HG03571 (cell line): ENCODE measurements at regions not wholly inside any gene's neighbourhood (a gene's known extent, or its start where the extent isn't known, plus 50 kb on each side); places are given as distances from the start of the nearest gene placed in this dataset.
"Not testable (repeated sequence)": the region's sequence is repeated elsewhere in the genome, so short reads cannot be mapped to it uniquely, and the experiment has no call there.

Source experiments
- ATAC-seq: cut with Tn5 transposase; IDR thresholded peaks from one replicate; pipeline ENCODE4 v1.9.1; 2021; ENCODE audit not compliant: unreplicated experiment

GRCh38 chr5:30505014-30505886 is 688.2 kb upstream of the CDH6 start:
- no peak for ATAC-seq

- no peak for ATAC-seq
Observed at GRCh38 chr5:30502277-30502676, 691.2 kb upstream of the CDH6 start.

GRCh38 chr5:30501065-30501464 is 692.4 kb upstream of the CDH6 start:
- ATAC-seq, result no peak

- no peak for ATAC-seq
Observed at GRCh38 chr5:30500513-30500912, 693.0 kb upstream of the CDH6 start.

- no peak for ATAC-seq
Observed at GRCh38 chr5:30499402-30499801, 694.1 kb upstream of the CDH6 start.

- ATAC-seq, result no peak
Observed at GRCh38 chr5:30498972-30499371, 694.5 kb upstream of the CDH6 start.

GRCh38 chr5:30498509-30498908 is 695.0 kb upstream of the CDH6 start:
- ATAC-seq, result not testable (repeated sequence)

GRCh38 chr5:30494113-30494512 is 699.4 kb upstream of the CDH6 start:
- ATAC-seq, result not testable (repeated sequence)

GRCh38 chr5:30479104-30479503 is 714.4 kb upstream of the CDH6 start:
- no peak for ATAC-seq

- ATAC-seq, result no peak
Observed at GRCh38 chr5:30475429-30475828, 718.1 kb upstream of the CDH6 start.

GRCh38 chr5:30469691-30470090 is 723.8 kb upstream of the CDH6 start:
- ATAC-seq, result no peak

- ATAC-seq, result no peak
Observed at GRCh38 chr5:30458681-30459080, 734.8 kb upstream of the CDH6 start.

GRCh38 chr5:30455484-30455883 is 738.0 kb upstream of the CDH6 start:
- ATAC-seq, result not testable (repeated sequence)

- ATAC-seq, result no peak
Observed at GRCh38 chr5:30453168-30453567, 740.3 kb upstream of the CDH6 start.

- ATAC-seq, result no peak
Observed at GRCh38 chr5:30450153-30450552, 743.3 kb upstream of the CDH6 start.

- ATAC-seq, result no peak
Observed at GRCh38 chr5:30447431-30447830, 746.1 kb upstream of the CDH6 start.

- no peak for ATAC-seq
Observed at GRCh38 chr5:30446456-30446855, 747.0 kb upstream of the CDH6 start.

- no peak for ATAC-seq
Observed at GRCh38 chr5:30438785-30439184, 754.7 kb upstream of the CDH6 start.

- no peak for ATAC-seq
Observed at GRCh38 chr5:30436691-30437090, 756.8 kb upstream of the CDH6 start.

GRCh38 chr5:30428866-30429407 is 764.5 kb upstream of the CDH6 start:
- not testable (repeated sequence) for ATAC-seq

GRCh38 chr5:30414078-30414477 is 779.4 kb upstream of the CDH6 start:
- no peak for ATAC-seq

- no peak for ATAC-seq
Observed at GRCh38 chr5:30413540-30413939, 779.9 kb upstream of the CDH6 start.

- no peak for ATAC-seq
Observed at GRCh38 chr5:30405821-30406220, 787.7 kb upstream of the CDH6 start.
